Activated T-helper 1 cell treated with Interleukin-2 at 50 U/mL for 16 hours (primary cell): ENCODE measurements at regions not wholly inside any gene's neighbourhood (a gene's known extent, or its start where the extent isn't known, plus 50 kb on each side); places are given as distances from the start of the nearest gene placed in this dataset.
"Not testable (repeated sequence)": the region's sequence is repeated elsewhere in the genome, so short reads cannot be mapped to it uniquely, and the experiment has no call there.

Source experiments
- DNase-seq: peaks from one replicate; pipeline ENCODE4 v3.0.0-alpha.2; 2020; ENCODE audit warnings: low read depth

- no peak for DNase-seq
Measured at GRCh38 chr16:26983426-26983825, 83.3 kb upstream of the C16orf82 start.

GRCh38 chr16:26985100-26986065 is 81.3 kb upstream of the C16orf82 start:
- no peak for DNase-seq

- DNase-seq, result no peak
Measured at GRCh38 chr16:26987597-26988010, 79.1 kb upstream of the C16orf82 start.

- no peak for DNase-seq
Measured at GRCh38 chr16:26988186-26988585, 78.5 kb upstream of the C16orf82 start.

- not testable (repeated sequence) for DNase-seq
Measured at GRCh38 chr16:26990384-26991120, 76.2 kb upstream of the C16orf82 start.

- DNase-seq, result no peak
Measured at GRCh38 chr16:26992666-26993349, 73.9 kb upstream of the C16orf82 start.

- no peak for DNase-seq
Measured at GRCh38 chr16:26993511-26993910, 73.2 kb upstream of the C16orf82 start.

- no peak for DNase-seq
Measured at GRCh38 chr16:26993963-26994362, 72.8 kb upstream of the C16orf82 start.

- no peak for DNase-seq
Measured at GRCh38 chr16:26995522-26995921, 71.2 kb upstream of the C16orf82 start.

GRCh38 chr16:27005386-27005785 is 61.3 kb upstream of the C16orf82 start:
- DNase-seq, result no peak
